Adrenal gland (tissue), 5 donors: ENCODE measurements at regions not wholly inside any gene's neighbourhood (a gene's known extent, or its start where the extent isn't known, plus 50 kb on each side); places are given as distances from the start of the nearest gene placed in this dataset.

ENCODE experiments used
- CTCF ChIP-seq, 6 experiments: fragments of 450-650 bp in 4 of 6; fragments of 200-600 bp in 2 of 6; sonication (generic) in 1 of 6; IDR thresholded peaks; 1 replicate in 5 of 6; 2 replicates in 1 of 6; pipeline versions ENCODE4 v1.5.1 to v1.8.0; 2016 to 2021; ENCODE audit warnings: antibody characterized with exemption in 6 of 6, mild to moderate bottlenecking in 2 of 6, moderate library complexity in 1 of 6
- POLR2A ChIP-seq, 2 donors: fragments of 450-650 bp; IDR thresholded peaks; one replicate each; pipeline ENCODE4 v1.6.1; 2017; ENCODE audit warnings: antibody characterized with exemption in 2 of 2, mild to moderate bottlenecking in 2 of 2, moderate library complexity in 1 of 2
- donor health status: DM: no; HTN: no; CAD: no.

DNA sequence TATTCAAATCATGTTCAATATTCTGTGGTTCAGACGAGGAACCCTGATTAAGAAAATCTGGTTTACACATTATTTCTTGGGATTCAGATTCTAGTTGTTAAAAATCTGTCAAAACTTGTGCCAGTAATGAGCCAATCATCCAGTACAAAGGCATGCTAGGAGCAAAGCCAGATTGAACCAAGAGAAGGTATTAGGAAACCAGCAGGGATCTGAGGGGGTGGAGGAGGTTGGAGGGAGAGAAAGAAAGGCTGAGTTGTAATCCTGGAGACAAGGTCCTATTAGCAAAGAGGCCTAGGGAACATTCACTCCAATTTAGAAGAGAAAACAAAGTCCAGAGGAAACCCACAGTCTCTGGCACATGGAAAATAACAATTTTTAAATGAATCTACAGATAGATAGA lies 352.9 kb downstream of the LTN1 start:
- TF ChIP-seq CTCF (IDR thresholded peaks at IDR 0.05), result no peak
- TF ChIP-seq POLR2A (IDR thresholded peaks at IDR 0.05), result no peak
